LHCN-M2 (cell line): ENCODE measurements at regions not wholly inside any gene's neighbourhood (a gene's known extent, or its start where the extent isn't known, plus 50 kb on each side); places are given as distances from the start of the nearest gene placed in this dataset.
"Not testable (repeated sequence)": the region's sequence is repeated elsewhere in the genome, so short reads cannot be mapped to it uniquely, and the experiment has no call there.

Experiments
- DNase-seq: peaks from one replicate; pipeline ENCODE4 v3.0.0-alpha.2; 2012; ENCODE audit warnings: low read depth

DNA sequence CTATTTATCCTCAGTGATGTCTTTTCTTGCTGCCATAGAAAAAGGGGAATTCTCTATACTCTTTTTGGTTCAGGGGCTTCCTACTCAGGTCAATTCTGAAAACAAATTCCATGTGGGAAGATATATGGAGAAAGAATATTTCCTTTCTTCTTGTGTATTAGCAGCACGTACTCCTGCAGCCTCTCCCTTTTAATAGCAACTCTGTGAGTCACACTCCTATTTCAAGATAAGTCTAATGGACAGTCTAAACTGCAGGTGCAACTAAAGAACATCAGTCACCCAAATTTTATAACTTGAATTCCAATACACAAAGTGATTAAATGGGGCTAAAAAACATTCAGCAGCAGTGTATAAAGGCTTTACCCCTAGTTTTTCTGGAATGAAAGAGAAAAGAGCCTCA, 942.2 kb downstream of the CNTNAP5 start:
- DNase-seq, result no peak

GRCh38 chr2:124970030-124970429, 944.9 kb downstream of the CNTNAP5 start:
- no peak for DNase-seq

- DNase-seq, result no peak
Observed at GRCh38 chr2:124973396-124973795, 948.3 kb downstream of the CNTNAP5 start.

- no peak for DNase-seq
Observed at GRCh38 chr2:124975224-124975623, 950.1 kb downstream of the CNTNAP5 start.

GRCh38 chr2:124975648-124976047, 950.6 kb downstream of the CNTNAP5 start:
- no peak for DNase-seq

GRCh38 chr2:124978597-124978996, 953.5 kb downstream of the CNTNAP5 start:
- no peak for DNase-seq

DNA sequence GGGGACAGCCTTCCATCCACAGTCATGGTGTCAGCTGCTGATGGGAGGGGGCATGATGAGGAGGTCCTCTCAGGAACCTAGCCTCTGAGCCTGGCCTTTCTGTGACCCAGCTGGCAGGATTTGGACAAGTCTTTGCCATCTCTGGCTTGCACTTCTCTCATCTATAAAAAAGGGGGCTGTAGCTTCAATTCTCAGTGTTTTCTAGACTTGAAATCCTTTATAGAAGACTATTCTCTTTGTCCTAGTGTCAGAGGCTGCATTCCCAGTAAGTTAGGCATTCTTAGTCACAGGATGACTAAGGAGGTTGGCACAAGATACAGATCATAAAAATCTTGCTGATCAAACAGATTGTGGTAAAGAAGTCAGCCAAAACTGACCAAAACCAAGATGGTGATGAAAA, 958.5 kb downstream of the CNTNAP5 start:
- DNase-seq, result peak; percentile 13

DNA sequence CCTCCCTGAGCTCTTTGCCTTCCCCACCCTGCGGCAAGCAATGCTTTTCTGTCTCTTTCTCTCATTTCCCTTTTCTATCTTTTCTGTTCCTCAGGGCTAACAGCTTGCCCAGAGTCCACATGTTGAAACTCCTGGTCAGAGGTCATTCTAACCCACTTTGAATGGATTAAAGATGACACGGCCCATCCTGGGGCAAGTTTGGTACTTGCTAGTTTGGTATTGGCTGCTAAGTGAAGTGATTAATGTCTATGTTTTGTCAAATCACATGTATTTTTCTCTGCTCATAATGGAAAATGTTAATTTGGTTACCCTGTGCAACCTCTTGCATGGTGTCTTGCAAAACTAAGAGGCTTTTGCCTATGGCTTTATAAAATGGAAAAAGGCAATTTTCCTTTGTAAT, 960.2 kb downstream of the CNTNAP5 start:
- DNase-seq, result no peak

- DNase-seq, result no peak
Observed at GRCh38 chr2:124986136-124986535, 961.0 kb downstream of the CNTNAP5 start.

GRCh38 chr2:124986870-124987269, 961.8 kb downstream of the CNTNAP5 start:
- DNase-seq, result not testable (repeated sequence)

GRCh38 chr2:124987436-124987835, 962.3 kb downstream of the CNTNAP5 start:
- DNase-seq, result not testable (repeated sequence)

GRCh38 chr2:124988111-124988510, 963.0 kb downstream of the CNTNAP5 start:
- no peak for DNase-seq

DNA sequence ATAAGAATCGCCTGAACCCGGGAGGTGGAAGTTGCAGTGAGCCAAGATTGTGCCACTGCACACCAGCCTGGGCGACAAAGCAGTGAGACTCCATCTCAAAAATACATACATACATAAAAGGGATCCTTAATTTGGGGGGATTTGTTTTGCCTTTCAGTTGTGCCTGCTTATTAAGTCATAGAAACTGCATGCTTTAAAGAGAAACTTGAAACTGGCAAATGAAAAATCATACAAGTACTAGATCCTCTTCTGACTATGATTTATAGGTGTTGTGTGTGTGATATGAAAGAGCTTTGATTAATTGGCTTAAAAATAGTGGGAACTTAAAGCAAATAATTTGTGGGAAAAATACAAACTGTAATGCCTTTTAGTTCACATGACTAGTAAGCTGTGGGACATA, 963.7 kb downstream of the CNTNAP5 start:
- DNase-seq, result no peak

GRCh38 chr2:124993809-124994208, 968.7 kb downstream of the CNTNAP5 start:
- no peak for DNase-seq

- DNase-seq, result no peak
Observed at GRCh38 chr2:124995185-124995912, 970.3 kb downstream of the CNTNAP5 start.

GRCh38 chr2:124996406-124996805, 971.3 kb downstream of the CNTNAP5 start:
- DNase-seq, result no peak

GRCh38 chr2:124999906-125000305, 974.8 kb downstream of the CNTNAP5 start:
- DNase-seq, result no peak

GRCh38 chr2:125004106-125004800, 979.2 kb downstream of the CNTNAP5 start:
- DNase-seq, result no peak

DNA sequence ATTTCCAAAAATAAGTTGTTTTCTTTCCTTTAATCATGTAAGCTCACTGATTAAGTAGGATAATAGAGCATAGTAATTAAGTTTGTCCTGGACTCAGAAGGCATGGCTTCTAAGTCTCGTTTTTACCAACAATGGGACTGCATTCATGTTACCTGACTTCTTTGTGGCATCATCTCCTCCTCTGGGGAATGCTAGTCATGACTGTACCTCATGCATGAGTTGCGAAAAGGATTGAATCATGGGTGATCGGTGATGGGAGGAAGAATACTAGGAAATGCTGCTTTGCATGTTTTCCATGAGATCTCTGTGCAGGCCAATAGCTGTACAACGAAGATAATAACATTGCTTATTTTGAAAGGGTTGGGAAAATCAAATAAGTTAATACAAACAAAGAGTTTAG, 981.6 kb downstream of the CNTNAP5 start:
- DNase-seq, result no peak

DNA sequence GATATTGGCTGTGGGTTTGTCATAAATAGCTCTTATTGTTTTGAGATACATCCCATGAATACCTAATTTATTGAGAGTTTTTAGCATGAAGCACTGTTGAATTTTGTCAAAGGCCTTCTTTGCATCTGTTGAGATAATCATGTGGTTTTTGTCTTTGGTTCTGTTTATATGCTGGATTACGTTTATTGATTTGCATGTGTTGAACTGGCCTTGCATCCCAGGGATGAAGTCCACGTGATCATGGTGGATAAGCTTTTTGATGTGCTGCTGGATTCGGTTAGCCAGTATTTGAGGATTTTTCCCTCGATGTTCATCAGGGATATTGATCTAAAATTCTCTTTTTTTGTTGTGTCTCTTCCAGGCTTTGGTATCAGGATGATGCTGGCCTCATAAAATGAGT, 1003.6 kb downstream of the CNTNAP5 start:
- not testable (repeated sequence) for DNase-seq

- no peak for DNase-seq
Observed at GRCh38 chr2:125033871-125034270, 1008.8 kb downstream of the CNTNAP5 start.

DNA sequence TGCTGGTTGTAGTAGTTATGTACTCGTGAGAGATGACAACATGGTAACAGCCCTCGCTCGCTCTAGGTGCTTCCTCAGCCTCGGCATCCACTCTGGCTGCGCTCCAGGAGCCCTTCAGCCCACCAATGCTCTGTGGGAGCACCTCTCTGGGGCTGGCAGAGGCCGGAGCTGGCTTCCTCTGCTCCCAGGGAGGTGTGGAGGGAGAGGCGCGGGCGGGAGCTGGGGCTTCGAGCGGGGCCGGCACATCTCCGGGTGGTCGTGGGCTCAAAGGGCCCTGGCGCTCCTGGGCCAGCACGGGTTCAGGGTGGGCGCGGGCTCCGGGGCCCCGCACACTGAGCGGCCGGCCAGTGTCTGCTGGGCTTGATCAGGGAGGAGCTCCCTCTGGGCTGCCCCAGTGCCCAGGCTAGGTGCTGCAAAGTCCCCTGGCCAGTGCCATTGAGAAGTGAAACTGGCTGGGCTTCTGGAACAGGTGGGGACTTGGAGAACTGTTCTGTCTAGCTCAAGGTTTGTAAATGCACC, 1012.1 kb downstream of the CNTNAP5 start:
- DNase-seq, result no peak

- no peak for DNase-seq
Observed at GRCh38 chr2:125041846-125042245, 1016.8 kb downstream of the CNTNAP5 start.
